HepG2 (cell line): ENCODE measurements at regions not wholly inside any gene's neighbourhood (a gene's known extent, or its start where the extent isn't known, plus 50 kb on each side); places are given as distances from the start of the nearest gene placed in this dataset.

Experiments
- ATF7 ChIP-seq, 2 experiments: fragments of 450-650 bp in 1 of 2; sonication (generic) in 1 of 2; formaldehyde crosslinking in 1 of 2; IDR thresholded peaks; 2 replicates each; pipeline versions ENCODE4 v1.4.0 to v1.6.1; 2016 to 2020; ENCODE audit warnings: antibody characterized with exemption in 1 of 2, mild to moderate bottlenecking in 1 of 2, missing genetic modification reagents in 1 of 2
- HHEX ChIP-seq: IDR thresholded peaks from 2 replicates; pipeline ENCODE4 v1.6.1; 2016; ENCODE audit warnings: control low read depth
- KLF12 ChIP-seq: sonication (generic); formaldehyde crosslinking; IDR thresholded peaks from 2 replicates; pipeline ENCODE4 v1.4.0; 2020; ENCODE audit warnings: missing genetic modification reagents, borderline replicate concordance
- MYC ChIP-seq: sonication (generic); formaldehyde crosslinking; IDR thresholded peaks from 2 replicates; pipeline ENCODE4 v1.9.0; 2021; ENCODE audit warnings: missing genetic modification reagents, borderline replicate concordance
- NCOA2 ChIP-seq: sonication (generic); formaldehyde crosslinking; IDR thresholded peaks from 2 replicates; pipeline ENCODE4 v1.8.0; 2022; ENCODE audit warnings: inconsistent platforms
- TARDBP ChIP-seq: sonication (generic); formaldehyde crosslinking; IDR thresholded peaks from 2 replicates; pipeline ENCODE4 v1.8.0; 2022; ENCODE audit warnings: mild to moderate bottlenecking, missing genetic modification reagents
- TEAD3 ChIP-seq: optimal IDR thresholded peaks from 2 replicates; pipeline ENCODE3; 2016; ENCODE audit warnings: borderline replicate concordance
- U2AF2 ChIP-seq: fragments of 200-400 bp; formaldehyde crosslinking; IDR thresholded peaks from 2 replicates; pipeline ENCODE4 v1.6.1; 2017; ENCODE audit warnings: low read depth, mild to moderate bottlenecking, low read length
- XRCC5 ChIP-seq: fragments of 200-400 bp; formaldehyde crosslinking; optimal IDR thresholded peaks from 2 replicates; pipeline ENCODE3; 2017; ENCODE audit warnings: mild to moderate bottlenecking, low read length
- ZBTB7B ChIP-seq: sonication (generic); formaldehyde crosslinking; IDR thresholded peaks from 2 replicates; pipeline ENCODE4 v1.4.0; 2020; ENCODE audit warnings: missing genetic modification reagents
- ZNF20 ChIP-seq: sonication (generic); formaldehyde crosslinking; IDR thresholded peaks from 2 replicates; pipeline ENCODE4 v1.4.0; 2020; ENCODE audit warnings: mild to moderate bottlenecking, moderate library complexity, missing genetic modification reagents
- ZNF251 ChIP-seq: sonication (generic); formaldehyde crosslinking; IDR thresholded peaks from 2 replicates; pipeline ENCODE4 v1.9.0; 2021; ENCODE audit warnings: mild to moderate bottlenecking, missing genetic modification reagents
- ZNF350 ChIP-seq: sonication (generic); formaldehyde crosslinking; IDR thresholded peaks from 2 replicates; pipeline ENCODE4 v1.4.0; 2020; ENCODE audit warnings: mild to moderate bottlenecking, low read depth, missing genetic modification reagents, borderline replicate concordance
- ZNF431 ChIP-seq: sonication (generic); formaldehyde crosslinking; IDR thresholded peaks from 2 replicates; pipeline ENCODE4 v1.9.0; 2022; ENCODE audit warnings: missing genetic modification reagents, low read depth, mild to moderate bottlenecking, borderline replicate concordance
- ZNF543 ChIP-seq: sonication (generic); formaldehyde crosslinking; IDR thresholded peaks from 2 replicates; pipeline ENCODE4 v1.4.0; 2020; ENCODE audit warnings: mild to moderate bottlenecking, missing genetic modification reagents
- ZNF598 ChIP-seq: sonication (generic); formaldehyde crosslinking; IDR thresholded peaks from 2 replicates; pipeline ENCODE4 v1.5.1; 2020; ENCODE audit warnings: mild to moderate bottlenecking, missing genetic modification reagents, borderline replicate concordance
- ZNF609 ChIP-seq: sonication (generic); formaldehyde crosslinking; IDR thresholded peaks from 2 replicates; pipeline ENCODE4 v1.4.0; 2020; ENCODE audit warnings: mild to moderate bottlenecking, missing genetic modification reagents, borderline replicate concordance
- ZNF761 ChIP-seq: sonication (generic); formaldehyde crosslinking; conservative IDR thresholded peaks from 2 replicates; pipeline ENCODE4 v1.4.0; 2020; ENCODE audit warnings: mild to moderate bottlenecking, missing genetic modification reagents
- ZNF781 ChIP-seq: sonication (generic); formaldehyde crosslinking; IDR thresholded peaks from 2 replicates; pipeline ENCODE4 v1.5.1; 2020; ENCODE audit warnings: borderline replicate concordance, mild to moderate bottlenecking, missing genetic modification reagents; ENCODE audit errors: not compliant biosample characterization
- ZNF850 ChIP-seq: sonication (generic); formaldehyde crosslinking; conservative IDR thresholded peaks from 2 replicates; pipeline ENCODE4 v1.9.0; 2021; ENCODE audit warnings: mild to moderate bottlenecking, missing genetic modification reagents
- ZSCAN25 ChIP-seq: sonication (generic); formaldehyde crosslinking; IDR thresholded peaks from 2 replicates; pipeline ENCODE4 v1.8.0; 2022; ENCODE audit warnings: mild to moderate bottlenecking, missing genetic modification reagents
- TF ChIP-seq, protein P1 (sequence below): sonication (generic); formaldehyde crosslinking; IDR thresholded peaks from 2 replicates; pipeline ENCODE4 v1.5.1; 2020; ENCODE audit warnings: missing genetic modification reagents, mild to moderate bottlenecking, borderline replicate concordance
- TF ChIP-seq, protein P2 (sequence below): IDR thresholded peaks from 2 replicates; pipeline ENCODE4 v1.6.1; 2016

DNA sequence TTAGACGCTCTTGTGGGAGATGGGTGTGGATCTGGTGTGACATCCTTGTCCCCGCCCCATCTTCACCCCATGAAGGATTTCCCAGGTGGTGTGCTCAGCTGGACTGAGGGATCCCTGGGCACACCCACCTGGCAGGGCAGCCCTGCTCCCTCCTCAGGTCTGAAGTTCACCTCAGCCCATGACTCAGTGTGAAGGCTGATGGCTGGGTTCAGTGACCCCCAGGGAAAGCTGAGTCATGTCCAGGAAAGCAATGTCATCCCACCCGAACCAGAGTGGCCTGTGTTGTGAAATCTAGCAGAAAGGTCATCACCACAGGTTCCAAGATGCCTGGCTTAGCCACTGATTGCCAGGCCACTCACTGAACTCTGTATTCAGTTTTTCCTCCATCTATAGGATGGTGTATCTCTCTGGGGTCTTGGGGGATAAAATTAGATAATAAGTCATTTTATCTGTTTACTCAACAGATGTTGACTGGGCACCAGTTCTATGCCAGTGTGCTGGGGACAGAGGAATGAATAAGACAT lies 97.7 kb upstream of the JUN start (continued):
- TF ChIP-seq ZNF609 (CRISPR knock-in tag) (peak; percentile 91), MYC (CRISPR knock-in tag) (peak; percentile 77; the same call in 1 of the 2 replicates), ZSCAN25 (CRISPR knock-in tag) (peak; percentile 64; the same call in 1 of the 2 replicates), ZNF761 (no peak), KLF12 (CRISPR knock-in tag) (no peak; the same call in 1 of the 2 replicates), ZNF850 (no peak), ZNF781 (CRISPR knock-in tag) (no peak), NCOA2 (peak; percentile 95), ZNF598 (CRISPR knock-in tag) (no peak), ZNF543 (CRISPR knock-in tag) (0 out of 2 replicates have a peak, but pooled peaks have one; percentile 48), ZNF350 (CRISPR knock-in tag) (peak; percentile 96), U2AF2 (no peak), ATF7 (IDR thresholded peaks at IDR 0.05) (no peak), ATF7 (CRISPR knock-in tag; IDR thresholded peaks at IDR 0.05) (peak; percentile 89), TEAD3 (CRISPR knock-in tag) (peak; percentile 87), ZBTB7B (CRISPR knock-in tag) (peak; percentile 94), TARDBP (CRISPR knock-in tag) (peak; percentile 92), ZNF20 (no peak), HHEX (CRISPR knock-in tag) (no peak; the same call in 1 of the 2 replicates), ZNF251 (CRISPR knock-in tag) (no peak), ZNF431 (CRISPR knock-in tag) (no peak; the same call in 1 of the 2 replicates), XRCC5 (peak; percentile 80)
- TF ChIP-seq, protein P1, sequence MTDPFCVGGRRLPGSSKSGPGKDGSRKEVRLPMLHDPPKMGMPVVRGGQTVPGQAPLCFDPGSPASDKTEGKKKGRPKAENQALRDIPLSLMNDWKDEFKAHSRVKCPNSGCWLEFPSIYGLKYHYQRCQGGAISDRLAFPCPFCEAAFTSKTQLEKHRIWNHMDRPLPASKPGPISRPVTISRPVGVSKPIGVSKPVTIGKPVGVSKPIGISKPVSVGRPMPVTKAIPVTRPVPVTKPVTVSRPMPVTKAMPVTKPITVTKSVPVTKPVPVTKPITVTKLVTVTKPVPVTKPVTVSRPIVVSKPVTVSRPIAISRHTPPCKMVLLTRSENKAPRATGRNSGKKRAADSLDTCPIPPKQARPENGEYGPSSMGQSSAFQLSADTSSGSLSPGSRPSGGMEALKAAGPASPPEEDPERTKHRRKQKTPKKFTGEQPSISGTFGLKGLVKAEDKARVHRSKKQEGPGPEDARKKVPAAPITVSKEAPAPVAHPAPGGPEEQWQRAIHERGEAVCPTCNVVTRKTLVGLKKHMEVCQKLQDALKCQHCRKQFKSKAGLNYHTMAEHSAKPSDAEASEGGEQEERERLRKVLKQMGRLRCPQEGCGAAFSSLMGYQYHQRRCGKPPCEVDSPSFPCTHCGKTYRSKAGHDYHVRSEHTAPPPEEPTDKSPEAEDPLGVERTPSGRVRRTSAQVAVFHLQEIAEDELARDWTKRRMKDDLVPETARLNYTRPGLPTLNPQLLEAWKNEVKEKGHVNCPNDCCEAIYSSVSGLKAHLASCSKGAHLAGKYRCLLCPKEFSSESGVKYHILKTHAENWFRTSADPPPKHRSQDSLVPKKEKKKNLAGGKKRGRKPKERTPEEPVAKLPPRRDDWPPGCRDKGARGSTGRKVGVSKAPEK (CRISPR knock-in tag): no peak
- TF ChIP-seq, protein P2, sequence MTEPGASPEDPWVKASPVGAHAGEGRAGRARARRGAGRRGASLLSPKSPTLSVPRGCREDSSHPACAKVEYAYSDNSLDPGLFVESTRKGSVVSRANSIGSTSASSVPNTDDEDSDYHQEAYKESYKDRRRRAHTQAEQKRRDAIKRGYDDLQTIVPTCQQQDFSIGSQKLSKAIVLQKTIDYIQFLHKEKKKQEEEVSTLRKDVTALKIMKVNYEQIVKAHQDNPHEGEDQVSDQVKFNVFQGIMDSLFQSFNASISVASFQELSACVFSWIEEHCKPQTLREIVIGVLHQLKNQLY (CRISPR knock-in tag): peak; percentile 92
